Naive thymus-derived CD4-positive, alpha-beta T cell (primary cell): ENCODE measurements at regions not wholly inside any gene's neighbourhood (a gene's known extent, or its start where the extent isn't known, plus 50 kb on each side); places are given as distances from the start of the nearest gene placed in this dataset.

ENCODE experiments used
- ATAC-seq: fragments of 150-1000 bp; cut with Tn5 transposase; 2 replicates; pipeline ENCODE4 v1.10.0; 2021; ENCODE audit warnings: mild to moderate bottlenecking, moderate library complexity
- CTCF ChIA-PET: fragments of 350-600 bp; sonication (Branson Sonifier 250); formaldehyde crosslinking; loops from one replicate; lab custom pipeline; 2021; ENCODE audit warnings: antibody characterized with exemption; lab: Charles Lee
- POLR2A ChIA-PET: fragments of 350-600 bp; sonication (Branson Sonifier 250); formaldehyde crosslinking; loops from one replicate; lab custom pipeline; 2021; ENCODE audit warnings: antibody characterized with exemption, inconsistent platforms; lab: Charles Lee
- DNase-seq, 9 donors: peaks; one replicate each; pipeline versions ENCODE4 v3.0.0 to v3.0.0-alpha.2; 2020 to 2022; ENCODE audit warnings: mixed read lengths in 1 of 9
- H3K27ac ChIP-seq: one replicate; pipeline ENCODE4 v1.7.0; 2013; ENCODE audit warnings: mild to moderate bottlenecking, low read depth, low read length, moderate library complexity
- H3K27me3 ChIP-seq, 2 donors: one replicate each; pipeline ENCODE4 v1.7.0; 2013; ENCODE audit warnings: low read length in 2 of 2, mild to moderate bottlenecking in 2 of 2, moderate library complexity in 2 of 2; ENCODE audit not compliant: control insufficient read depth in 2 of 2, insufficient read depth in 2 of 2
- H3K36me3 ChIP-seq, 3 experiments: 1 replicate in 2 of 3; 2 replicates in 1 of 3; pipeline ENCODE4 v1.7.0; 2013; ENCODE audit warnings: low read length in 3 of 3, mild to moderate bottlenecking in 3 of 3, moderate library complexity in 1 of 3; ENCODE audit not compliant: insufficient read depth in 3 of 3, control insufficient read depth in 2 of 3
- H3K4me1 ChIP-seq, 2 donors: one replicate each; pipeline ENCODE4 v1.7.0; 2013; ENCODE audit warnings: low read length in 2 of 2, mild to moderate bottlenecking in 2 of 2, moderate library complexity in 1 of 2; ENCODE audit not compliant: control insufficient read depth in 2 of 2, insufficient read depth in 2 of 2
- H3K4me3 ChIP-seq: 2 replicates; pipeline ENCODE4 v1.7.0; 2013; ENCODE audit warnings: mild to moderate bottlenecking, low read length
- H3K9me3 ChIP-seq, 3 experiments: 1 replicate in 2 of 3; 2 replicates in 1 of 3; pipeline ENCODE4 v1.7.0; 2013; ENCODE audit warnings: low read length in 3 of 3; ENCODE audit not compliant: control insufficient read depth in 2 of 3
- H3K27ac Mint-ChIP-seq, 9 donors: one replicate each; pipeline ENCODE4 v1.8.0; 2020 to 2022; ENCODE audit warnings: mixed read lengths in 9 of 9, mild to moderate bottlenecking in 8 of 9, moderate library complexity in 5 of 9, inconsistent platforms in 2 of 9
- H3K27me3 Mint-ChIP-seq, 5 donors: one replicate each; pipeline ENCODE4 v1.8.0; 2021 to 2022; ENCODE audit warnings: mixed read lengths in 5 of 5, mild to moderate bottlenecking in 1 of 5
- H3K36me3 Mint-ChIP-seq, 5 donors: one replicate each; pipeline ENCODE4 v1.8.0; 2020 to 2022; ENCODE audit warnings: mixed read lengths in 5 of 5, mild to moderate bottlenecking in 3 of 5, inconsistent platforms in 1 of 5
- H3K4me1 Mint-ChIP-seq, 7 donors: one replicate each; pipeline ENCODE4 v1.8.0; 2020 to 2022; ENCODE audit warnings: mixed read lengths in 7 of 7, mild to moderate bottlenecking in 3 of 7, inconsistent platforms in 1 of 7
- H3K4me3 Mint-ChIP-seq, 10 donors: one replicate each; pipeline ENCODE4 v1.8.0; 2020 to 2022; ENCODE audit warnings: mild to moderate bottlenecking in 10 of 10, mixed read lengths in 10 of 10, moderate library complexity in 6 of 10, inconsistent platforms in 2 of 10
- H3K9me3 Mint-ChIP-seq, 11 donors: one replicate each; pipeline ENCODE4 v1.8.0; 2020 to 2022; ENCODE audit warnings: mixed read lengths in 11 of 11, mild to moderate bottlenecking in 4 of 11, inconsistent platforms in 1 of 11, moderate library complexity in 1 of 11
- intact Hi-C, 2 donors: fragments of 100-400 bp; cut with micrococcal nuclease; formaldehyde crosslinking; loops; one replicate each; pipeline ENCODE4 v1.15.1; 2023

GRCh38 chr20:56941101-56941686 is 312.1 kb downstream of the TFAP2C start:
- H3K9me3 ChIP-seq = no peaks in the 10 kb centered on the region
- CTCF ChIA-PET = no interaction called here
- peaks cover 2 to 36% (median 14%) of the 10 kb centered on the region in 5 donors for H3K27me3 Mint-ChIP-seq
- no peak overlapping the region for H3K4me3 ChIP-seq
- POLR2A ChIA-PET = no interaction called here
- DNase-seq (no peak), ATAC-seq (no peak)
- no peaks in the 10 kb centered on the region for H3K36me3 ChIP-seq
- no peaks in the 10 kb centered on the region for H3K36me3 Mint-ChIP-seq
- no peaks in the 10 kb centered on the region for H3K4me1 ChIP-seq
- H3K4me3 Mint-ChIP-seq = no peak overlapping the region
- intact Hi-C loops = no loop called here
- no peaks in the 10 kb centered on the region for H3K4me1 Mint-ChIP-seq
- no peaks in the 10 kb centered on the region for H3K27me3 ChIP-seq
- H3K27ac ChIP-seq = no peak overlapping the region
- no peaks in the 10 kb centered on the region for H3K9me3 Mint-ChIP-seq
- H3K27ac Mint-ChIP-seq = no peak overlapping the region

GRCh38 chr20:56943946-56944945 is 315.1 kb downstream of the TFAP2C start:
- Mint-ChIP-seq H3K27me3 (peaks cover 3 to 42% (median 20%) of the 10 kb centered on the region in 5 donors), H3K36me3 (no peaks in the 10 kb centered on the region), H3K9me3 (peaks cover 0 to 4% (median 0%) of the 10 kb centered on the region in 11 donors), H3K27ac (no peak overlapping the region), H3K4me3 (no peak overlapping the region), H3K4me1 (no peaks in the 10 kb centered on the region)
- intact Hi-C loops = no loop called here
- Histone ChIP-seq H3K27me3 (no peaks in the 10 kb centered on the region), H3K4me3 (no peak overlapping the region), H3K4me1 (no peaks in the 10 kb centered on the region), H3K27ac (no peak overlapping the region), H3K36me3 (no peaks in the 10 kb centered on the region), H3K9me3 (no peaks in the 10 kb centered on the region)
- ATAC-seq (no peak), DNase-seq (no peak)
- POLR2A ChIA-PET = no interaction called here
- CTCF ChIA-PET = no interaction called here

GRCh38 chr20:56945057-56945456 is 316.0 kb downstream of the TFAP2C start:
- Histone ChIP-seq H3K27me3 (no peaks in the 10 kb centered on the region), H3K4me1 (no peaks in the 10 kb centered on the region), H3K9me3 (no peaks in the 10 kb centered on the region), H3K4me3 (no peak overlapping the region), H3K27ac (no peak overlapping the region), H3K36me3 (no peaks in the 10 kb centered on the region)
- peaks cover 0 to 4% (median 0%) of the 10 kb centered on the region in 11 donors for H3K9me3 Mint-ChIP-seq
- CTCF ChIA-PET = no interaction called here
- ATAC-seq (no peak), DNase-seq (no peak)
- H3K27me3 Mint-ChIP-seq = peaks cover 3 to 40% (median 20%) of the 10 kb centered on the region in 5 donors
- POLR2A ChIA-PET = no interaction called here
- H3K36me3 Mint-ChIP-seq = no peaks in the 10 kb centered on the region
- no peak overlapping the region for H3K27ac Mint-ChIP-seq
- no peak overlapping the region for H3K4me3 Mint-ChIP-seq
- intact Hi-C loops = no loop called here
- H3K4me1 Mint-ChIP-seq = no peaks in the 10 kb centered on the region

GRCh38 chr20:56945901-56946300 is 316.8 kb downstream of the TFAP2C start:
- Histone ChIP-seq H3K4me3 (no peak overlapping the region), H3K27ac (no peak overlapping the region), H3K9me3 (no peaks in the 10 kb centered on the region), H3K4me1 (no peaks in the 10 kb centered on the region), H3K27me3 (no peaks in the 10 kb centered on the region), H3K36me3 (no peaks in the 10 kb centered on the region)
- intact Hi-C loops = no loop called here
- Mint-ChIP-seq H3K4me1 (no peaks in the 10 kb centered on the region), H3K4me3 (no peak overlapping the region), H3K27ac (no peak overlapping the region), H3K9me3 (peaks cover 0 to 4% (median 0%) of the 10 kb centered on the region in 11 donors), H3K36me3 (no peaks in the 10 kb centered on the region), H3K27me3 (peaks cover 3 to 39% (median 18%) of the 10 kb centered on the region in 5 donors)
- no peak for ATAC-seq
- ChIA-PET POLR2A (no interaction called here), CTCF (no interaction called here)
- DNase-seq = no peak

- DNase-seq = no peak
- POLR2A ChIA-PET = no interaction called here
- Histone ChIP-seq H3K4me3 (no peak overlapping the region), H3K9me3 (no peaks in the 10 kb centered on the region), H3K36me3 (no peaks in the 10 kb centered on the region), H3K4me1 (no peaks in the 10 kb centered on the region), H3K27ac (no peak overlapping the region), H3K27me3 (no peaks in the 10 kb centered on the region)
- no peak overlapping the region for H3K27ac Mint-ChIP-seq
- no peak overlapping the region for H3K4me3 Mint-ChIP-seq
- intact Hi-C loops = no loop called here
- no peak for ATAC-seq
- no peaks in the 10 kb centered on the region for H3K36me3 Mint-ChIP-seq
- peaks cover 0 to 4% (median 0%) of the 10 kb centered on the region in 11 donors for H3K9me3 Mint-ChIP-seq
- H3K4me1 Mint-ChIP-seq = no peaks in the 10 kb centered on the region
- CTCF ChIA-PET = no interaction called here
- peaks cover 3 to 36% (median 19%) of the 10 kb centered on the region in 5 donors for H3K27me3 Mint-ChIP-seq
These were observed 317.1 kb downstream of the BMP7 start for GRCh38 chr20:56949318-56949717.

GRCh38 chr20:56952258-56953047 is 314.0 kb downstream of the BMP7 start:
- CTCF ChIA-PET = no interaction called here
- intact Hi-C loops = no loop called here
- H3K27me3 Mint-ChIP-seq = peaks cover 8 to 36% (median 16%) of the 10 kb centered on the region in 5 donors
- H3K4me3 ChIP-seq = no peak overlapping the region
- H3K27ac Mint-ChIP-seq = no peak overlapping the region
- H3K4me3 Mint-ChIP-seq = no peak overlapping the region
- ATAC-seq = no peak
- H3K4me1 ChIP-seq = no peaks in the 10 kb centered on the region
- POLR2A ChIA-PET = no interaction called here
- peaks cover 0 to 5% (median 0%) of the 10 kb centered on the region in 11 donors for H3K9me3 Mint-ChIP-seq
- no peaks in the 10 kb centered on the region for H3K36me3 ChIP-seq
- H3K36me3 Mint-ChIP-seq = no peaks in the 10 kb centered on the region
- DNase-seq = no peak
- no peaks in the 10 kb centered on the region for H3K4me1 Mint-ChIP-seq
- H3K27me3 ChIP-seq = no peaks in the 10 kb centered on the region
- H3K27ac ChIP-seq = no peak overlapping the region
- no peaks in the 10 kb centered on the region for H3K9me3 ChIP-seq
